HG03558 (cell line): ENCODE measurements at regions not wholly inside any gene's neighbourhood (a gene's known extent, or its start where the extent isn't known, plus 50 kb on each side); places are given as distances from the start of the nearest gene placed in this dataset.
"Not testable (repeated sequence)": the region's sequence is repeated elsewhere in the genome, so short reads cannot be mapped to it uniquely, and the experiment has no call there.

Experiments used
- ATAC-seq: cut with Tn5 transposase; IDR thresholded peaks from one replicate; pipeline ENCODE4 v1.9.1; 2021; ENCODE audit warnings: moderate number of reproducible peaks; ENCODE audit not compliant: unreplicated experiment; ENCODE audit errors: extremely low read depth

- not testable (repeated sequence) for ATAC-seq
Observed at GRCh38 chr9:41839786-41840185, 289.4 kb downstream of the CNTNAP3B start.

GRCh38 chr9:41838953-41839352 is 290.3 kb downstream of the CNTNAP3B start:
- not testable (repeated sequence) for ATAC-seq

- not testable (repeated sequence) for ATAC-seq
Observed at GRCh38 chr9:41838562-41838851, 290.7 kb downstream of the CNTNAP3B start.

GRCh38 chr9:41837684-41838561 is 291.3 kb downstream of the CNTNAP3B start:
- ATAC-seq = not testable (repeated sequence)

- ATAC-seq = not testable (repeated sequence)
Observed at GRCh38 chr9:41833108-41833507, 296.1 kb downstream of the CNTNAP3B start.

GRCh38 chr9:41824723-41825122 is 304.5 kb downstream of the CNTNAP3B start:
- not testable (repeated sequence) for ATAC-seq

- not testable (repeated sequence) for ATAC-seq
Observed at GRCh38 chr9:41802706-41803105, 326.5 kb downstream of the CNTNAP3B start.

- ATAC-seq = not testable (repeated sequence)
Observed at GRCh38 chr9:41798684-41799083, 330.5 kb downstream of the CNTNAP3B start.

- not testable (repeated sequence) for ATAC-seq
Observed at GRCh38 chr9:41790719-41791363, 338.4 kb downstream of the CNTNAP3B start.

- not testable (repeated sequence) for ATAC-seq
Observed at GRCh38 chr9:41790007-41790406, 339.2 kb downstream of the CNTNAP3B start.

GRCh38 chr9:41789387-41789786 is 339.8 kb downstream of the CNTNAP3B start:
- not testable (repeated sequence) for ATAC-seq

- not testable (repeated sequence) for ATAC-seq
Observed at GRCh38 chr9:41787951-41788350, 341.3 kb downstream of the CNTNAP3B start.

GRCh38 chr9:41787270-41787669 is 342.0 kb downstream of the CNTNAP3B start:
- ATAC-seq = not testable (repeated sequence)

GRCh38 chr9:41784006-41784405 is 345.2 kb downstream of the CNTNAP3B start:
- not testable (repeated sequence) for ATAC-seq

GRCh38 chr9:41783070-41783810 is 346.0 kb downstream of the CNTNAP3B start:
- ATAC-seq = not testable (repeated sequence)

GRCh38 chr9:41781899-41782298 is 347.3 kb downstream of the CNTNAP3B start:
- not testable (repeated sequence) for ATAC-seq

GRCh38 chr9:41779897-41780406 is 349.3 kb downstream of the CNTNAP3B start:
- ATAC-seq = not testable (repeated sequence)

GRCh38 chr9:41779192-41779591 is 350.0 kb downstream of the CNTNAP3B start:
- not testable (repeated sequence) for ATAC-seq

- ATAC-seq = not testable (repeated sequence)
Observed at GRCh38 chr9:41778535-41779071, 350.6 kb downstream of the CNTNAP3B start.

GRCh38 chr9:41777536-41777935 is 351.7 kb downstream of the CNTNAP3B start:
- not testable (repeated sequence) for ATAC-seq
